ENCODE measurements at regions not wholly inside any gene's neighbourhood (a gene's known extent, or its start where the extent isn't known, plus 50 kb on each side); places are given as distances from the start of the nearest gene placed in this dataset.
A peak's percentile ranks its signal among the peaks of the same experiment; 100 is the strongest.

GRCh38 chr6:128642132-128642531, 121.7 kb upstream of the PTPRK start:
- H3K36me3 ChIP-seq, result no peaks in the 10 kb centered on the region
- intact Hi-C loops (cut with DNase I; ENCODE audit: low total_unique reads), result no loop called here
- no peak overlapping the region for H3K4me3 ChIP-seq
- no peak overlapping the region for H3K27ac ChIP-seq
- no peaks in the 10 kb centered on the region for H3K27me3 ChIP-seq
- H3K9me3 ChIP-seq, result no peaks in the 10 kb centered on the region
- 84 to 96% (median 92%) methylated on average over 1 of the region's 1 CpG for WGBS, 5 donors
- TF ChIP-seq EP300 (IDR thresholded peaks at IDR 0.05) (no peak), POLR2A (IDR thresholded peaks at IDR 0.05) (no peak), POLR2AphosphoS5 (IDR thresholded peaks at IDR 0.05) (no peak)
- TF ChIP-seq, protein P1, sequence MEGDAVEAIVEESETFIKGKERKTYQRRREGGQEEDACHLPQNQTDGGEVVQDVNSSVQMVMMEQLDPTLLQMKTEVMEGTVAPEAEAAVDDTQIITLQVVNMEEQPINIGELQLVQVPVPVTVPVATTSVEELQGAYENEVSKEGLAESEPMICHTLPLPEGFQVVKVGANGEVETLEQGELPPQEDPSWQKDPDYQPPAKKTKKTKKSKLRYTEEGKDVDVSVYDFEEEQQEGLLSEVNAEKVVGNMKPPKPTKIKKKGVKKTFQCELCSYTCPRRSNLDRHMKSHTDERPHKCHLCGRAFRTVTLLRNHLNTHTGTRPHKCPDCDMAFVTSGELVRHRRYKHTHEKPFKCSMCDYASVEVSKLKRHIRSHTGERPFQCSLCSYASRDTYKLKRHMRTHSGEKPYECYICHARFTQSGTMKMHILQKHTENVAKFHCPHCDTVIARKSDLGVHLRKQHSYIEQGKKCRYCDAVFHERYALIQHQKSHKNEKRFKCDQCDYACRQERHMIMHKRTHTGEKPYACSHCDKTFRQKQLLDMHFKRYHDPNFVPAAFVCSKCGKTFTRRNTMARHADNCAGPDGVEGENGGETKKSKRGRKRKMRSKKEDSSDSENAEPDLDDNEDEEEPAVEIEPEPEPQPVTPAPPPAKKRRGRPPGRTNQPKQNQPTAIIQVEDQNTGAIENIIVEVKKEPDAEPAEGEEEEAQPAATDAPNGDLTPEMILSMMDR (IDR thresholded peaks at IDR 0.05), result no peak
- no peaks in the 10 kb centered on the region for H3K4me1 ChIP-seq
- no peak for DNase-seq

DNA sequence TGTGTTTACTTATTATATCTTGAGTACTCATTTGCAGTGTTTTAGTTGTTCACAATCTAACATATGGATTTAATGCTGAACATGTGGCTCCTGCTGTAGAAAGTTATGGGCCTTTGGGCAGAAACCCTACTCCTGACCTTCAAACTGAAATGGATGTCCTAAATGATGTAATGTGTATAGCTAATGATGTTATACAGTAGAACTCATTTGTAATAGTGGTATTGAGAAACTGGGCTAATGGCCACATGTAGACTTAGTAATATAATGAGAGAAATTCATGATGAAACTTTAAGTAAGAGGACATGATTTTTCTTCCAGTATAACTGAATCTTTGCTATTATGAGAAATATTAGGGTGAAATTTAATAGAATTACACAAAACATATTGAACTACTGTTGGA, 121.3 kb upstream of the PTPRK start:
- no peak overlapping the region for H3K4me3 ChIP-seq
- no peak overlapping the region for H3K27ac ChIP-seq
- intact Hi-C loops (cut with DNase I; ENCODE audit: low total_unique reads), result no loop called here
- no peaks in the 10 kb centered on the region for H3K27me3 ChIP-seq
- peak in 1 of 2 donors; percentile 7 for DNase-seq
- TF ChIP-seq POLR2A (IDR thresholded peaks at IDR 0.05) (no peak), POLR2AphosphoS5 (IDR thresholded peaks at IDR 0.05) (no peak), EP300 (IDR thresholded peaks at IDR 0.05) (no peak)
- TF ChIP-seq, protein P1 (IDR thresholded peaks at IDR 0.05), result no peak
- H3K36me3 ChIP-seq, result no peaks in the 10 kb centered on the region
- no peaks in the 10 kb centered on the region for H3K4me1 ChIP-seq
- H3K9me3 ChIP-seq, result no peaks in the 10 kb centered on the region

DNA sequence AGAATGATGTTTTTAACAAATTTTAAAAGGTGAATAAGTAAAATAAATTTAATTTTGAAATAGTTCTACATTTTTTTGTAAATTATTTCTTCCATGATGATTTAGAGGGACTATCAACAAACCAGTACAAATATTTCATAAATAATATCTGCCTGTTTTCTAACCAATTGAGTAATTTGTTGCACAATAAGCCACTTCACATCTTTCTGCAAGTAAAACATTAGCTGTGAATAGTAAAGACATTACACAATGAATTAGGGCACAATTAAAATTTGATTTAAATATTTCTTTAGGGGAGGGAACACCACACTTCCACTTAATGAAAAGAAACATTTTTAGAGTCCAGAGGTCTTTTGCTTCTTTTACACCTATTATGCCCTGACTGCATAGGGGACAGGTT, 118.4 kb upstream of the PTPRK start:
- H3K4me1 ChIP-seq, result no peaks in the 10 kb centered on the region
- no peaks in the 10 kb centered on the region for H3K27me3 ChIP-seq
- no peaks in the 10 kb centered on the region for H3K9me3 ChIP-seq
- DNase-seq, result no peak
- no peak overlapping the region for H3K4me3 ChIP-seq
- intact Hi-C loops (cut with DNase I; ENCODE audit: low total_unique reads), result no loop called here
- TF ChIP-seq EP300 (IDR thresholded peaks at IDR 0.05), result no peak
- no peak for TF ChIP-seq POLR2AphosphoS5 (IDR thresholded peaks at IDR 0.05)
- no peak for TF ChIP-seq POLR2A (IDR thresholded peaks at IDR 0.05)
- TF ChIP-seq, protein P1 (IDR thresholded peaks at IDR 0.05), result no peak
- no peaks in the 10 kb centered on the region for H3K36me3 ChIP-seq
- H3K27ac ChIP-seq, result no peak overlapping the region

- 75 to 87% (median 84%) methylated on average over 2 of the region's 2 CpGs for WGBS, 5 donors
- TF ChIP-seq, protein P1 (IDR thresholded peaks at IDR 0.05), result no peak
- TF ChIP-seq POLR2AphosphoS5 (IDR thresholded peaks at IDR 0.05), result no peak
- TF ChIP-seq EP300 (IDR thresholded peaks at IDR 0.05), result no peak
Observed at GRCh38 chr6:128635219-128635618, 114.8 kb upstream of the PTPRK start.

More at GRCh38 chr6:128635219-128635618, 114.8 kb upstream of the PTPRK start:
- DNase-seq, result no peak
- Histone ChIP-seq H3K4me3 (no peak overlapping the region), H3K27me3 (no peaks in the 10 kb centered on the region), H3K4me1 (peaks cover 0 to 12% (median 7%) of the 10 kb centered on the region in 4 donors), H3K9me3 (no peaks in the 10 kb centered on the region), H3K36me3 (no peaks in the 10 kb centered on the region), H3K27ac (no peak overlapping the region)
- intact Hi-C loops (cut with DNase I; ENCODE audit: low total_unique reads), result no loop called here

All from stomach (tissue), 8 donors.